ENCODE measurements at regions not wholly inside any gene's neighbourhood (a gene's known extent, or its start where the extent isn't known, plus 50 kb on each side); places are given as distances from the start of the nearest gene placed in this dataset.
A peak's percentile ranks its signal among the peaks of the same experiment; 100 is the strongest.

GRCh38 chr14:61103541-61104339 is 122.7 kb downstream of the SLC38A6 start:
- Histone ChIP-seq H2AFZ (ENCODE audit: low read depth, low read length) (peak overlapping the region; percentile 68), H3K27ac (ENCODE audit: low read depth, low read length) (peak overlapping the region; percentile 97), H3K4me1 (ENCODE audit: insufficient read depth, low read length) (peaks cover 36% of the 10 kb centered on the region), H3K4me2 (ENCODE audit: low read length) (peak overlapping the region; percentile 64), H3K36me3 (ENCODE audit: insufficient read depth, low read length) (no peaks in the 10 kb centered on the region), H4K20me1 (ENCODE audit: insufficient read depth, low read length) (no peaks in the 10 kb centered on the region), H3K79me2 (ENCODE audit: insufficient read depth, low read length) (no peaks in the 10 kb centered on the region), H3K9me3 (ENCODE audit: insufficient read depth, low read depth, low read length) (no peaks in the 10 kb centered on the region), H3K4me3 (ENCODE audit: insufficient read depth, low read depth, low read length) (no peak overlapping the region), H3K27me3 (ENCODE audit: insufficient read depth, low read length) (no peaks in the 10 kb centered on the region), H3K9ac (ENCODE audit: low read length) (peak overlapping the region; percentile 77)
- H3K4me1 Mint-ChIP-seq (ENCODE audit: low read depth, unreplicated experiment): peaks cover 32% of the 10 kb centered on the region
- H3K36me3 Mint-ChIP-seq (ENCODE audit: low read depth, unreplicated experiment): peaks cover 4% of the 10 kb centered on the region
- H3K9me3 Mint-ChIP-seq (ENCODE audit: unreplicated experiment): no peaks in the 10 kb centered on the region
- TF ChIP-seq EZH2 (IDR thresholded peaks at IDR 0.05; ENCODE audit: insufficient read depth, low read length) (no peak), CTCF (IDR thresholded peaks at IDR 0.05; ENCODE audit: insufficient read depth, low read depth, low read length) (no peak)
- DNase-seq (ENCODE audit: low read depth): peak; percentile 99
- peak; percentile 52 for FAIRE-seq
- peak overlapping the region; percentile 60 for H3K4me3 Mint-ChIP-seq (ENCODE audit: unreplicated experiment)
- H3K27ac Mint-ChIP-seq (ENCODE audit: unreplicated experiment): peak overlapping the region; percentile 99
- no peaks in the 10 kb centered on the region for H3K27me3 Mint-ChIP-seq (ENCODE audit: low read depth, unreplicated experiment)

GRCh38 chr14:61102549-61103466 is 121.8 kb downstream of the SLC38A6 start:
- Histone ChIP-seq H3K79me2 (ENCODE audit: insufficient read depth, low read length) (no peaks in the 10 kb centered on the region), H3K4me2 (ENCODE audit: low read length) (peak overlapping the region; percentile 64), H3K9ac (ENCODE audit: low read length) (peak overlapping the region; percentile 77), H3K4me3 (ENCODE audit: insufficient read depth, low read depth, low read length) (no peak overlapping the region), H4K20me1 (ENCODE audit: insufficient read depth, low read length) (no peaks in the 10 kb centered on the region), H3K27me3 (ENCODE audit: insufficient read depth, low read length) (no peaks in the 10 kb centered on the region), H3K27ac (ENCODE audit: low read depth, low read length) (peak overlapping the region; percentile 97), H3K4me1 (ENCODE audit: insufficient read depth, low read length) (peaks cover 36% of the 10 kb centered on the region), H3K36me3 (ENCODE audit: insufficient read depth, low read length) (no peaks in the 10 kb centered on the region), H2AFZ (ENCODE audit: low read depth, low read length) (peak overlapping the region; percentile 68), H3K9me3 (ENCODE audit: insufficient read depth, low read depth, low read length) (no peaks in the 10 kb centered on the region)
- peaks cover 2% of the 10 kb centered on the region for H3K36me3 Mint-ChIP-seq (ENCODE audit: low read depth, unreplicated experiment)
- TF ChIP-seq CTCF (IDR thresholded peaks at IDR 0.05; ENCODE audit: insufficient read depth, low read depth, low read length): no peak
- TF ChIP-seq EZH2 (IDR thresholded peaks at IDR 0.05; ENCODE audit: insufficient read depth, low read length): no peak
- no peaks in the 10 kb centered on the region for H3K27me3 Mint-ChIP-seq (ENCODE audit: low read depth, unreplicated experiment)
- DNase-seq (ENCODE audit: low read depth): no peak
- H3K4me3 Mint-ChIP-seq (ENCODE audit: unreplicated experiment): no peak overlapping the region
- H3K9me3 Mint-ChIP-seq (ENCODE audit: unreplicated experiment): no peaks in the 10 kb centered on the region
- H3K27ac Mint-ChIP-seq (ENCODE audit: unreplicated experiment): peak overlapping the region; percentile 99
- peaks cover 32% of the 10 kb centered on the region for H3K4me1 Mint-ChIP-seq (ENCODE audit: low read depth, unreplicated experiment)
- FAIRE-seq: no peak

All from astrocyte (in vitro differentiated cells and primary cell).